VCaP (cell line): ENCODE measurements at regions not wholly inside any gene's neighbourhood (a gene's known extent, or its start where the extent isn't known, plus 50 kb on each side); places are given as distances from the start of the nearest gene placed in this dataset.
A peak's percentile ranks its signal among the peaks of the same experiment; 100 is the strongest.

Source experiments
- H3K27ac ChIP-seq: fragments of 450-650 bp; 2 replicates; pipeline ENCODE4 v1.5.1; 2017
- CTCF ChIP-seq: fragments of 450-650 bp; conservative IDR thresholded peaks from 2 replicates; pipeline ENCODE4 v1.5.1; 2017; ENCODE audit warnings: mild to moderate bottlenecking, moderate library complexity

DNA sequence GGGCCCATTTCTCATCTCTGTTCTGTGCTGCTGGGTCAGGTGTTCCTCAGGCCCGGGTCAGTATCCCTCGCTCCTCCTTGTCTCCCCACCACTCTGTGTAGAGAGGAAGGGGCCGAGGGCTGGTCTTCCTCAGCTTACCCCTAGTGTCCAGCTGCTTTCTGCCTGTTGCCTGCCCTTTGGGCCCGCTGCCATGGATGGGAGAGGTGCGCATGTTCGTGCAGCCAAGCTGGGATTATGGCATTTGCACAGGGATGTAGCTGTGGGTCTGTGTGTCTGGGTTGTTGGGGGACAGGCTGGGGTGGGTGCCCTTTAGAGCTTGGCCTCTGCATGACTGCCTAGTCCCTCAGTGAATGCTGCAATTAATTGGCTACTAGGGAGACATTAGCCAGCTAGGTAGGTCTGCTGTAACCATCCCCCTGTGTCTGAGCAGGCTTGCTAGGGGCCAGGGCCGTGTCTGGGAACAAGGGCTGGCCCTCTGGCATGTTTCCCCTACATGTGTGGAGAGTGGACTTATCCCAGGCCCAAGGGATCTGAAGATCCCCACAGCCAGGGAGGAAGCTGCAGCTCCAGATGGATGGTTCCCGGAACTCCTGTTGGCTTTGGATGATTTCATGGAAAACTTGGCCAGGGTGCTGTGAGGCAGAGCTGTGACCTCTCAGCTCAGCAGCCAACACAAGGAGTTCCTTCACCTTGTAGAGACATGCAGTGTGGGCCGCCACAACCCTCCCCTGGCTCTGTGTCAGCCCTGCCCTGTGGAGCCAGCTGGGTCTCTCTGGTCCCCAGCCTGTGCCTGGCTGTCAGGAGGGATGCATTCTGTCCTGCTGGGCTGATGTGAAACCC is 161.9 kb downstream of the MACROH2A1 start:
- no peak for TF ChIP-seq CTCF
- H3K27ac ChIP-seq: no peak overlapping the region

- H3K27ac ChIP-seq: no peak overlapping the region
- TF ChIP-seq CTCF: no peak
Observed at GRCh38 chr5:135236228-135236907, 162.7 kb downstream of the MACROH2A1 start.

GRCh38 chr5:135235551-135236227 is 163.3 kb downstream of the MACROH2A1 start:
- TF ChIP-seq CTCF: no peak
- no peak overlapping the region for H3K27ac ChIP-seq

GRCh38 chr5:135234666-135235401 is 164.2 kb downstream of the MACROH2A1 start:
- TF ChIP-seq CTCF: no peak
- peak overlapping the region; percentile 53 for H3K27ac ChIP-seq

DNA sequence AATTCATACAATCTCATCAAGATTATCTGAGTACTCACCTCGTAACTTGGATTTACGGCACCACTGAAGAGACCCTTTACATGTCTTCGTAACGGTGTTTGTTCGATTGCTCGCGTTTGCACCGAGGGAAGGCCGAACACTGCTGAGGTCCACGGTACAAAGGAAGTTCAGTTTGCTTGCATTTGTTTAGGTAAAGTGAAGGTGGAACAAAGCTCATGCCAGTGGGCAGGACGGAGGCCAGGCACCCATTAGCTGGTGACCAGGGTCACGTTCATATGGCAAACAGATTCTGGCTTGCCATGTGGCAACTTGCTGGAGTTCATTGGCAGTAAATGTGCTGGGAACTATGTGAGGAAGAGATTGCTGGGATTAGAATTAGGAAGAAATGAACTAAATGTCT is 164.8 kb downstream of the MACROH2A1 start:
- H3K27ac ChIP-seq: peak overlapping the region; percentile 53
- TF ChIP-seq CTCF: no peak

DNA sequence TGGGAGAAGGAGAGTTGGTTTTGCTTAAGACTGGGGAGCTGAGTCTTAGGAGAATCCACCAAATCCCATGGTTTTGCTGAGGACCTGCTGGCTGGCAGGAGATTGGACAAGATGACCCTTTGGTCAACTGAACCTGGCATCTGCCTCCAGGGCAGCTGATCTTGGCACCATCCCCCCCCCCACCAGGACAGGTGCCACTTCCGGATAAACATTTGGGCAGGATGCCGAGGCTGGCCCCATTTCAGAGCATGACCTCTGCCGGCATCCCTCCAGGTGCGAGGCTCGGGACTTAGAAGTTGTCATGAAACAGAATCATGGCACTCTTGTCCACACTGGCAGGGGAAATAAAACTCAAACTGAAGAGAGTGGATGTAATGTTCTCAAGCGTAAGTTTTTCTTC is 165.6 kb downstream of the MACROH2A1 start:
- H3K27ac ChIP-seq: no peak overlapping the region; the same call in 1 of the 2 replicates
- TF ChIP-seq CTCF: no peak

DNA sequence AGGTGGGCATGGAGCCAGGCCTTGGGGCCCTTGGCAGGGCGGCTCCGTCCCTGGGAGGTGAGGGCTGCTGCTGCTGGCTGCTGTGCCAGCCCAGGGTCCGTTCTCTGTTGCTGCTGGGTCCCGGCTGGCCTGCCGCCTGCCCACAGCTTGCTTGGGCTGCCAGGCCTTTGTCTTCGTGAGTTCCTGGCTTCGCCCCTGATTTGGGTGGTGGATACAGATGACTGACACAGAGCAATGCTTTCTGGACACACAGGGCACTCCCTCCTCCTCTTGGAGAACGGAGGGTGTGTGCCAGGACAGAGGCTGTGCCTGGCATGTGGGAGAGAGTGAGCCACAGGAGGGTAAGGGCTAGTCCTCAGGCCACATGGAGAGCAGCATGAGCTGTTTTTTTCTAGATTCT is 166.1 kb downstream of the MACROH2A1 start:
- H3K27ac ChIP-seq: no peak overlapping the region
- no peak for TF ChIP-seq CTCF
